Neural crest cell (in vitro differentiated cells): ENCODE measurements at regions not wholly inside any gene's neighbourhood (a gene's known extent, or its start where the extent isn't known, plus 50 kb on each side); places are given as distances from the start of the nearest gene placed in this dataset.

ENCODE experiments used
- DNase-seq: peaks from one replicate; pipeline ENCODE4 v3.0.0; 2021; ENCODE audit warnings: low read depth, mixed read lengths, low spot score
- H3K27ac Mint-ChIP-seq: one replicate; pipeline ENCODE4 v1.8.0; 2021; ENCODE audit warnings: mild to moderate bottlenecking, mixed read lengths; ENCODE audit not compliant: unreplicated experiment
- H3K27me3 Mint-ChIP-seq: 2 replicates; pipeline ENCODE4 v1.8.0; 2021; ENCODE audit warnings: low read depth, mild to moderate bottlenecking, mixed read lengths
- H3K36me3 Mint-ChIP-seq: 2 replicates; pipeline ENCODE4 v1.8.0; 2021; ENCODE audit warnings: low read depth, mild to moderate bottlenecking, mixed read lengths
- H3K4me1 Mint-ChIP-seq: 2 replicates; pipeline ENCODE4 v1.8.0; 2021; ENCODE audit warnings: mixed read lengths
- H3K4me3 Mint-ChIP-seq: one replicate; pipeline ENCODE4 v1.8.0; 2021; ENCODE audit warnings: mild to moderate bottlenecking, mixed read lengths
- H3K9me3 Mint-ChIP-seq: 2 replicates; pipeline ENCODE4 v1.8.0; 2021; ENCODE audit warnings: mixed read lengths
- TF ChIP-seq, protein P1 (sequence below): fragments of 200-600 bp; sonication (generic); conservative IDR thresholded peaks from 2 replicates; pipeline ENCODE4 v1.5.0; 2021; ENCODE audit warnings: antibody characterized with exemption, mild to moderate bottlenecking

DNA sequence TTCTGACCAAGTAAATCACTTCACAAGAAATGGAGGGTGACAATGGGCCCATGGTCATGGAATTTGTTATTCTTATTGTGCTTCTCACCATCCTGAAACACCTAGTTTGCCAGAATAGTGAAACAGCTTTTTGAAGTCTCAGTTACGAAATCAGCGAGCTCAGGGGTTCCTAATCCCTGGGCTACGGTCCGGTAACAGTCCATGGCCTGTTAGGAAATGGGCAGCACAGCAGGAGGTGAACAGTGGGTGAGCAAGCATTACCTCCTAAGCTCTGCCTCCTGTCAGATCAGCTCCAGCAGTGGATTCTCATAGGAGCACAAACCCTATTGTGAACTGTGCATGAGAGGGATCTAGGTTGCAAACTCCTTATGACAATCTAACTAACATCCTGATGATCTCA is 1356.3 kb downstream of the KCNT2 start:
- H3K27ac Mint-ChIP-seq = no peak overlapping the region
- no peak for DNase-seq
- TF ChIP-seq, protein P1, sequence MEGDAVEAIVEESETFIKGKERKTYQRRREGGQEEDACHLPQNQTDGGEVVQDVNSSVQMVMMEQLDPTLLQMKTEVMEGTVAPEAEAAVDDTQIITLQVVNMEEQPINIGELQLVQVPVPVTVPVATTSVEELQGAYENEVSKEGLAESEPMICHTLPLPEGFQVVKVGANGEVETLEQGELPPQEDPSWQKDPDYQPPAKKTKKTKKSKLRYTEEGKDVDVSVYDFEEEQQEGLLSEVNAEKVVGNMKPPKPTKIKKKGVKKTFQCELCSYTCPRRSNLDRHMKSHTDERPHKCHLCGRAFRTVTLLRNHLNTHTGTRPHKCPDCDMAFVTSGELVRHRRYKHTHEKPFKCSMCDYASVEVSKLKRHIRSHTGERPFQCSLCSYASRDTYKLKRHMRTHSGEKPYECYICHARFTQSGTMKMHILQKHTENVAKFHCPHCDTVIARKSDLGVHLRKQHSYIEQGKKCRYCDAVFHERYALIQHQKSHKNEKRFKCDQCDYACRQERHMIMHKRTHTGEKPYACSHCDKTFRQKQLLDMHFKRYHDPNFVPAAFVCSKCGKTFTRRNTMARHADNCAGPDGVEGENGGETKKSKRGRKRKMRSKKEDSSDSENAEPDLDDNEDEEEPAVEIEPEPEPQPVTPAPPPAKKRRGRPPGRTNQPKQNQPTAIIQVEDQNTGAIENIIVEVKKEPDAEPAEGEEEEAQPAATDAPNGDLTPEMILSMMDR = no peak
- no peak overlapping the region for H3K4me3 Mint-ChIP-seq
- no peaks in the 10 kb centered on the region for H3K27me3 Mint-ChIP-seq
- no peaks in the 10 kb centered on the region for H3K36me3 Mint-ChIP-seq
- H3K9me3 Mint-ChIP-seq = no peaks in the 10 kb centered on the region
- no peaks in the 10 kb centered on the region for H3K4me1 Mint-ChIP-seq

DNA sequence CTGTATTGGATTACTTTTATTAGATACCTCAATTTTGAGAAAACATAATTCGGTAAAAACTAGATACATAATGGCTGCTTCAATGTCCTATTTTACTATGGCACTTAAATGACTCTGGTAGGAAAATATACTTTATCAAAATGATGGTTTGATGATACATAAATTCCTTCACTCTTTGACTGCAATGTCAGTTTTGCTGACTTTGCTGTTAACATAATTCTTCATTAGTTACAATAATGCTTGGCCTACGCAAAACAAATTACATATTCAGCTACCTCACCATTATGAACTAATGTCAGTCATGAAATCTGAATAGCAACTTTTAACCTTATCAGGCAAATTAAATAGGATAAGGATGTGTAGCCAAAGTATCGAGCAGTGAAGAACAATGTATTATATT is 1364.7 kb downstream of the KCNT2 start:
- TF ChIP-seq, protein P1 = no peak
- H3K4me3 Mint-ChIP-seq = no peak overlapping the region

DNA sequence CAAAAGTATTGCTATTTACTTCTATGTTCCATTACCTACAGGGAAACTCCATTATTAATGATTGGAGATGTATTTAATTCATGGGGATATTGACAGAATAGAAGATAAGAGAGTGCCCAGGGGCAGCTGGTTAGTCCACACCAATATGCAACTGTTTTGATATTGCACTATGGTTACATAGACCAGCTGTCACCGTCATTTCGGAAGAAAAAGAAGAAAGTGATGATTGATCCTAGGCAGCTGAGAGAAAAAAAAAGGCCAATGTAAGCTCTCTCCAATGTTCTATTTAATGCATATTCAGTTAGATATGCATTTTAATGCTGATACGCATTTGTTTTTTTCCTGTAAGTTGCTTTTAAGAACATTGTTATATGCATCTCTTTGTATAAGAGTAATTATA is 1367.2 kb downstream of the KCNT2 start:
- Mint-ChIP-seq H3K4me1 (no peaks in the 10 kb centered on the region), H3K9me3 (peaks cover 2% of the 10 kb centered on the region), H3K27ac (no peak overlapping the region), H3K4me3 (no peak overlapping the region), H3K27me3 (no peaks in the 10 kb centered on the region), H3K36me3 (no peaks in the 10 kb centered on the region)
- TF ChIP-seq, protein P1 = no peak
- DNase-seq = no peak

More for the DNA sequence above, 1364.7 kb downstream of the KCNT2 start:
- no peak overlapping the region for H3K27ac Mint-ChIP-seq
- H3K27me3 Mint-ChIP-seq = no peaks in the 10 kb centered on the region
- H3K9me3 Mint-ChIP-seq = peaks cover 2% of the 10 kb centered on the region
- no peaks in the 10 kb centered on the region for H3K36me3 Mint-ChIP-seq
- H3K4me1 Mint-ChIP-seq = no peaks in the 10 kb centered on the region
- no peak for DNase-seq

DNA sequence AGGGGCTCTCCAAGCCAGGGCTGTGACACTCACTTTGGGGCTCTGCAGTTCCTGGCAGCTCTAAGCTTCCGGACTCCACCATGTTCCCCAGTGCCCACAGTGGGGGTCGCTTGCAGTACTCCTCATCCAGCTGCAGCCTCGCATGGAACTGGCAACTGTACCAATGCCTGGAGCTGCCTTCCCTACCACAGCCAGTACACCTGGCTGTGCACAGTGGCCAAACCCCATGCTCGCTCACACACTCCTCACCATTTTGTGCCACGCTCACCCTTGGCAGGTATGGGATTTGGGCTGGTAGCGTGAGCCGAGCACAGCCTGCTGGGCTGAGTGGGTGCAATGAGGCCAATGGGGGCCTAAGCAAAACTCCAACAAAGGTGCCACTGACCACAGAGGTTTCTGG is 1369.9 kb downstream of the KCNT2 start:
- Mint-ChIP-seq H3K27ac (no peak overlapping the region), H3K27me3 (no peaks in the 10 kb centered on the region), H3K4me1 (no peaks in the 10 kb centered on the region), H3K36me3 (no peaks in the 10 kb centered on the region), H3K4me3 (no peak overlapping the region), H3K9me3 (no peaks in the 10 kb centered on the region)
- TF ChIP-seq, protein P1 = no peak
- no peak for DNase-seq

DNA sequence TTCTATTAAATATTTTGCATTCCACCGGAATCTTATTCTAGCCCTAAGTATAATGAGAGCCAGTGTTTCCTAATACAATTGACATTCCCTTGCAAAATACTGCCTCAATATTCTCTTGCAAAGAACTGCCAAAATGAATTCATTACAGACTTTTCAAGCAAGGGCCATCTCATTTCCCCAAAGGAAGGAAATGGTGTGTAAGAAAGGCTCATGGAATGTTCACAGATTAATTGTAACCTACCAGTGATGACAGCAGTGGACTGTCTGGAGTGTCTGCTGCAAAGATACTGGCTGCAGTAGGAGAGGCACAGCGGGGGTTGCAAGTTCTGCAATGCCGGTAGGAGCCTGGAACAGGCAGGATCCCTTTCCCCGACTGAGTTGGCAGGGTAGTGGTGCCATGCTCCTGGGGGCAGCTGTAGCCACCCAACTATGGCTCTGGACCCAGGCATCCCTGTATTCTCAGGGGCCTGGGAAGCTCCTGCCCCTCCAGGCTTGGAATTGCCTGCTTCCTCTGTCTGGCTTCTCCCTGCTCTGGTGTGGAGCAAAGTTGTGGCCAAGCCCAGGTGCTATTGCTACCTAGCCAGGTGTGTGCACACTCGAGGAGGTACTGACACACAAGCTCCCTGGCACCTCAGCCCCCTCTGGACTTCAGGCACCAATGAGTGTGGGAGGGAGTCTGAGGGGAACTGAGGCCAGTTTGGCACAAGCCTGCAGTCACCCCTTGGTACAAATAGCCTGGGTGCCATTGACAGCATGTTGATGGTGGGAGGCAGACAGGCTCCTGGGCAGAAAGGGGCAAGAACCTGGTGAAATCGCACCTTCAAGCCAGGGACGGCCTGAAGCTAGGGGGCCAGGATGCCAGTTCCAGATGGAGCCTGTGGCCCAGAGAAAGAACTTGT is 1371.0 kb downstream of the KCNT2 start:
- TF ChIP-seq, protein P1 = no peak
- no peaks in the 10 kb centered on the region for H3K27me3 Mint-ChIP-seq
- no peak for DNase-seq
- H3K4me3 Mint-ChIP-seq = no peak overlapping the region
- no peaks in the 10 kb centered on the region for H3K36me3 Mint-ChIP-seq
- no peak overlapping the region for H3K27ac Mint-ChIP-seq
- H3K9me3 Mint-ChIP-seq = no peaks in the 10 kb centered on the region
- H3K4me1 Mint-ChIP-seq = no peaks in the 10 kb centered on the region
